Hepatocyte (in vitro differentiated cells): ENCODE measurements at regions not wholly inside any gene's neighbourhood (a gene's known extent, or its start where the extent isn't known, plus 50 kb on each side); places are given as distances from the start of the nearest gene placed in this dataset.

Experiments
- DNase-seq: peaks from one replicate; pipeline ENCODE4 v3.0.0-alpha.2; 2016; ENCODE audit warnings: low spot score
- H2AFZ ChIP-seq: fragments of 200-600 bp; sonication (generic); 2 replicates; pipeline ENCODE4 v1.6.0; 2016; ENCODE audit warnings: antibody characterized with exemption, mild to moderate bottlenecking
- H3K27ac ChIP-seq: fragments of 200-600 bp; sonication (generic); 2 replicates; pipeline ENCODE4 v1.5.1; 2016; ENCODE audit warnings: mild to moderate bottlenecking
- H3K27me3 ChIP-seq: fragments of 200-600 bp; sonication (generic); 2 replicates; pipeline ENCODE4 v1.6.1; 2016
- H3K36me3 ChIP-seq: fragments of 200-600 bp; sonication (generic); replicated peaks from 2 replicates; pipeline ENCODE4 v1.5.1; 2016; ENCODE audit warnings: low read depth; ENCODE audit not compliant: insufficient read depth
- H3K4me1 ChIP-seq: fragments of 200-600 bp; sonication (generic); 2 replicates; pipeline ENCODE4 v1.5.1; 2016; ENCODE audit warnings: mild to moderate bottlenecking, moderate library complexity; ENCODE audit not compliant: insufficient read depth
- H3K4me2 ChIP-seq: fragments of 200-600 bp; sonication (generic); 2 replicates; pipeline ENCODE4 v1.6.0; 2016
- H3K4me3 ChIP-seq: fragments of 200-600 bp; sonication (generic); 2 replicates; pipeline ENCODE4 v1.5.1; 2016; ENCODE audit warnings: mild to moderate bottlenecking
- H3K79me2 ChIP-seq: fragments of 200-600 bp; sonication (generic); 2 replicates; pipeline ENCODE4 v1.6.0; 2017; ENCODE audit warnings: mild to moderate bottlenecking
- H3K9me2 ChIP-seq: fragments of 200-600 bp; sonication (generic); replicated peaks from 2 replicates; pipeline ENCODE4 v1.6.0; 2017; ENCODE audit warnings: mild to moderate bottlenecking; ENCODE audit not compliant: insufficient read depth
- H3K9me3 ChIP-seq: fragments of 200-600 bp; sonication (generic); 2 replicates; pipeline ENCODE4 v1.5.1; 2016; ENCODE audit warnings: low read depth, mild to moderate bottlenecking
- H4K20me1 ChIP-seq: fragments of 200-600 bp; sonication (generic); 2 replicates; pipeline ENCODE4 v1.6.0; 2016; ENCODE audit warnings: mild to moderate bottlenecking; ENCODE audit not compliant: insufficient read depth, poor library complexity, severe bottlenecking
- CTCF ChIP-seq: fragments of 200-600 bp; sonication (generic); IDR thresholded peaks from 2 replicates; pipeline ENCODE4 v1.5.1; 2016; ENCODE audit warnings: antibody characterized with exemption, mild to moderate bottlenecking; ENCODE audit not compliant: poor library complexity
- EZH2 ChIP-seq: fragments of 200-600 bp; sonication (generic); IDR thresholded peaks from 2 replicates; pipeline ENCODE4 v1.6.1; 2016; ENCODE audit warnings: antibody characterized with exemption, mild to moderate bottlenecking, borderline replicate concordance
- EZH2phosphoT487 ChIP-seq: fragments of 200-600 bp; sonication (generic); IDR thresholded peaks from one replicate; pipeline ENCODE4 v1.6.1; 2018; ENCODE audit warnings: antibody characterized with exemption, mild to moderate bottlenecking, low read depth, moderate library complexity; ENCODE audit not compliant: unreplicated experiment, severe bottlenecking
- WGBS: methylation state at CpG from one replicate; pipeline ENCODE4 v1.1.6; 2016; ENCODE audit warnings: low lambda C conversion rate; ENCODE audit errors: missing lambda C conversion rate; 5-methylcytosine and 5-hydroxymethylcytosine counted together

GRCh38 chr20:17870086-17870740, 98.4 kb downstream of the SNX5 start:
- Histone ChIP-seq H3K36me3 (no peaks in the 10 kb centered on the region), H4K20me1 (no peaks in the 10 kb centered on the region), H3K4me1 (peaks cover 26% of the 10 kb centered on the region), H3K79me2 (no peaks in the 10 kb centered on the region), H3K27ac (peak overlapping the region; percentile 25), H3K4me2 (no peak overlapping the region), H3K9me3 (no peaks in the 10 kb centered on the region), H3K4me3 (no peak overlapping the region), H2AFZ (no peak overlapping the region), H3K27me3 (no peaks in the 10 kb centered on the region), H3K9me2 (no peaks in the 10 kb centered on the region)
- TF ChIP-seq EZH2phosphoT487, result no peak
- no peak for TF ChIP-seq EZH2
- no peak for TF ChIP-seq CTCF
- no peak for DNase-seq
- 77% methylated on average over 17 of the region's 17 CpGs for WGBS

GRCh38 chr20:17869295-17869994, 99.1 kb downstream of the SNX5 start:
- peaks cover 18% of the 10 kb centered on the region for H3K4me1 ChIP-seq
- H4K20me1 ChIP-seq, result no peaks in the 10 kb centered on the region
- H3K4me3 ChIP-seq, result no peak overlapping the region
- no peak for DNase-seq
- no peak overlapping the region for H3K27ac ChIP-seq
- no peak for TF ChIP-seq CTCF
- TF ChIP-seq EZH2phosphoT487, result no peak
- TF ChIP-seq EZH2, result no peak
- 84% methylated on average over 12 of the region's 12 CpGs for WGBS
- H3K9me3 ChIP-seq, result no peaks in the 10 kb centered on the region
- no peaks in the 10 kb centered on the region for H3K79me2 ChIP-seq
- H3K9me2 ChIP-seq, result no peaks in the 10 kb centered on the region
- no peak overlapping the region for H2AFZ ChIP-seq
- no peak overlapping the region for H3K4me2 ChIP-seq
- H3K36me3 ChIP-seq, result no peaks in the 10 kb centered on the region
- no peaks in the 10 kb centered on the region for H3K27me3 ChIP-seq

- no peak overlapping the region for H3K27ac ChIP-seq
- no peaks in the 10 kb centered on the region for H3K79me2 ChIP-seq
- no peaks in the 10 kb centered on the region for H4K20me1 ChIP-seq
- peaks cover 17% of the 10 kb centered on the region for H3K4me1 ChIP-seq
- no peak overlapping the region for H3K4me2 ChIP-seq
- H2AFZ ChIP-seq, result no peak overlapping the region
- TF ChIP-seq EZH2, result no peak
- no peak for TF ChIP-seq EZH2phosphoT487
- no peak for TF ChIP-seq CTCF
- no peaks in the 10 kb centered on the region for H3K9me3 ChIP-seq
- H3K27me3 ChIP-seq, result no peaks in the 10 kb centered on the region
- no peaks in the 10 kb centered on the region for H3K9me2 ChIP-seq
- no peak for DNase-seq
- no peaks in the 10 kb centered on the region for H3K36me3 ChIP-seq
- H3K4me3 ChIP-seq, result no peak overlapping the region
- WGBS, result 90% methylated on average over 4 of the region's 4 CpGs
Measured at GRCh38 chr20:17868700-17869231, 99.8 kb downstream of the SNX5 start.
